Heart right ventricle (tissue), 16 donors: ENCODE measurements at regions not wholly inside any gene's neighbourhood (a gene's known extent, or its start where the extent isn't known, plus 50 kb on each side); places are given as distances from the start of the nearest gene placed in this dataset.

Experiments used
- ATAC-seq, 8 donors: fragments of 200-7000 bp; cut with Tn5 transposase; one replicate each; pipeline ENCODE4 v1.9.1; 2020; ENCODE audit warnings: mild to moderate bottlenecking in 8 of 8, moderate library complexity in 8 of 8, moderate number of reproducible peaks in 1 of 8
- DNase-seq, 2 donors: peaks; one replicate each; pipeline ENCODE4 v3.0.0-alpha.2; 2020
- H3K27ac ChIP-seq, 10 donors: fragments of 200-600 bp; sonication (generic) in 2 of 10; one replicate each; pipeline versions ENCODE4 v1.5.0 to v1.8.0; 2020 to 2022; ENCODE audit warnings: mild to moderate bottlenecking in 3 of 10
- H3K27me3 ChIP-seq, 7 donors: fragments of 200-600 bp; one replicate each; pipeline ENCODE4 v1.8.0; 2021 to 2022; ENCODE audit warnings: mild to moderate bottlenecking in 2 of 7
- H3K36me3 ChIP-seq, 9 donors: fragments of 200-600 bp; sonication (generic) in 1 of 9; one replicate each; pipeline versions ENCODE4 v1.5.0 to v1.8.0; 2020 to 2022; ENCODE audit warnings: mild to moderate bottlenecking in 2 of 9
- H3K4me1 ChIP-seq, 9 donors: fragments of 200-600 bp; sonication (generic) in 1 of 9; one replicate each; pipeline versions ENCODE4 v1.5.0 to v1.8.0; 2020 to 2022; ENCODE audit warnings: mild to moderate bottlenecking in 4 of 9
- H3K4me3 ChIP-seq, 10 donors: fragments of 200-600 bp; sonication (generic) in 2 of 10; one replicate each; pipeline versions ENCODE4 v1.5.0 to v1.8.0; 2020 to 2022; ENCODE audit warnings: mild to moderate bottlenecking in 7 of 10, moderate library complexity in 2 of 10
- H3K9me3 ChIP-seq, 11 donors: fragments of 200-600 bp in 10 of 11; sonication (generic) in 2 of 11; one replicate each; pipeline versions ENCODE4 v1.5.0 to v1.8.0; 2013 to 2022; ENCODE audit warnings: mild to moderate bottlenecking in 2 of 11, control low read depth in 1 of 11, moderate library complexity in 1 of 11
- CTCF ChIP-seq, 9 donors: fragments of 200-600 bp; sonication (generic) in 2 of 9; IDR thresholded peaks; one replicate each; pipeline versions ENCODE4 v1.5.0 to v1.8.0; 2021 to 2022; ENCODE audit warnings: antibody characterized with exemption in 9 of 9, mild to moderate bottlenecking in 5 of 9, moderate library complexity in 1 of 9
- WGBS, 2 donors: extraction: QIAGEN DNeasy Blood & Tissue Kit; methylation state at CpG; one replicate each; pipeline ENCODE4 v1.1.7; 2013; ENCODE audit warnings: inconsistent platforms in 1 of 2; 5-methylcytosine and 5-hydroxymethylcytosine counted together
- intact Hi-C, 10 donors: fragments of 100-400 bp; cut with DNase I; formaldehyde crosslinking; loops; one replicate each; pipeline versions ENCODE4 v1.11.1 to v1.14.2; 2022
- donor health status: Arrhythmogenic right ventricular cardiomyopathy.
- donor health status: ischemic (EF 13 %, LVEDD 7.1; RV severe dilation, severe dysfunction).
- donor health status: healthy with polysubstance abuse.
- donor health status: DM: no; HTN: yes; CAD: no.
- donor health status: DM: no; HTN: no; CAD: no.
- donor health status: ischemic (EF 25% LVEDD 6.9; RV normal size, moderate dysfunction).
- donor health status: ischemic (EF 25% LVEDD 5.7; RV mildly dilated, moderate dysfunction).
- donor health status: healthy.
- donor health status: DM: yes; HTN: yes; CAD: no.
- donor health status: Ischemic cardiomyopathy.
- donor health status: ischemic (EF 35%, LVEDD 5.7; RV mildly dilated, moderate dysfunction).
- donor health status: nonischemic (EF 11% LVEDD 7.7; RV severe dilation, severe dysfunction).
- donor health status: DM: yes; HTN: yes; CAD: no.
- donor health status: PGD.
- donor health status: ischemic (EF 29% LVEDD 5.4; RV normal size, mild dysfunction).
- donor health status: nonischemic (EF 23%, LVEDD 6.1; RV moderate dilation, normal function).

- intact Hi-C loops = no loop called here
- TF ChIP-seq CTCF (IDR thresholded peaks at IDR 0.05) = no peak
- 49 to 55% methylated on average over 2 of the region's 2 CpGs for WGBS, 2 donors
- Histone ChIP-seq H3K27me3 (no peaks in the 10 kb centered on the region), H3K4me1 (peaks cover 0 to 7% (median 0%) of the 10 kb centered on the region in 9 donors), H3K9me3 (no peaks in the 10 kb centered on the region), H3K36me3 (no peaks in the 10 kb centered on the region), H3K27ac (no peak overlapping the region), H3K4me3 (no peak overlapping the region)
- no peak for DNase-seq
- no peak for ATAC-seq
These were observed 705.0 kb upstream of the SEL1L start for GRCh38 chr14:82238649-82239048.

- H3K4me1 ChIP-seq = peaks cover 0 to 7% (median 0%) of the 10 kb centered on the region in 9 donors
- no peak overlapping the region for H3K4me3 ChIP-seq
- DNase-seq = no peak
- no peaks in the 10 kb centered on the region for H3K27me3 ChIP-seq
- no peaks in the 10 kb centered on the region for H3K36me3 ChIP-seq
- WGBS, 2 donors = 33 to 41% methylated on average over 7 of the region's 7 CpGs
- no peak for TF ChIP-seq CTCF (IDR thresholded peaks at IDR 0.05)
- intact Hi-C loops = no loop called here
- no peaks in the 10 kb centered on the region for H3K9me3 ChIP-seq
- ATAC-seq = peak in 3 of 8 donors; percentile 29 to 65 (median 42)
- no peak overlapping the region for H3K27ac ChIP-seq
These were observed 705.6 kb upstream of the SEL1L start for GRCh38 chr14:82239223-82239622.

DNA sequence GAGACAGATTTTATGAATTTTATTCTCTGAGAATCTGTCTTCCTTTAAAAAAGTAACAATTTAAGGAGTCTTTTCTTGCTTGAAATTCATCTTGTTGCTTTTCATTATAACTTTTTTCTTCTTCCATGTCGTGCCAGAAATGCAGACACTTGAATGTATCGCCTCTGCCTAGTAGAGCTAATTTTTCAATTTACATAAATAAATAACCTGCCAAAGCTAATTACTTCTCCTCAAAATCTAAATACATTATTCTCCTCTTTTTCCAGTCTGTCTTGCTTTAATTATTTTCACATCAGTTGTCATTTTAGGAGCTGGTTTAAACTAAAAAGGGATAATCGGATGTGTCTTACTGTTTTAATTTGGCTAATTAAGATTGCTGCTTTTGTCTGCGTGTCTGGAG, 711.1 kb upstream of the SEL1L start:
- Histone ChIP-seq H3K27ac (no peak overlapping the region), H3K9me3 (no peaks in the 10 kb centered on the region), H3K4me3 (no peak overlapping the region), H3K27me3 (no peaks in the 10 kb centered on the region), H3K4me1 (no peaks in the 10 kb centered on the region), H3K36me3 (no peaks in the 10 kb centered on the region)
- no peak for DNase-seq
- no peak for ATAC-seq
- intact Hi-C loops = no loop called here
- no peak for TF ChIP-seq CTCF (IDR thresholded peaks at IDR 0.05)
- WGBS, 2 donors = 79% methylated on average over 4 of the region's 4 CpGs

GRCh38 chr14:82251494-82251893, 717.8 kb upstream of the SEL1L start:
- no peaks in the 10 kb centered on the region for H3K36me3 ChIP-seq
- no peak overlapping the region for H3K27ac ChIP-seq
- H3K4me1 ChIP-seq = no peaks in the 10 kb centered on the region
- no peaks in the 10 kb centered on the region for H3K27me3 ChIP-seq
- DNase-seq (no peak), ATAC-seq (no peak)
- 80 to 81% methylated on average over 8 of the region's 8 CpGs for WGBS, 2 donors
- H3K9me3 ChIP-seq = no peaks in the 10 kb centered on the region
- H3K4me3 ChIP-seq = no peak overlapping the region
- intact Hi-C loops = no loop called here
- TF ChIP-seq CTCF (IDR thresholded peaks at IDR 0.05) = no peak

DNA sequence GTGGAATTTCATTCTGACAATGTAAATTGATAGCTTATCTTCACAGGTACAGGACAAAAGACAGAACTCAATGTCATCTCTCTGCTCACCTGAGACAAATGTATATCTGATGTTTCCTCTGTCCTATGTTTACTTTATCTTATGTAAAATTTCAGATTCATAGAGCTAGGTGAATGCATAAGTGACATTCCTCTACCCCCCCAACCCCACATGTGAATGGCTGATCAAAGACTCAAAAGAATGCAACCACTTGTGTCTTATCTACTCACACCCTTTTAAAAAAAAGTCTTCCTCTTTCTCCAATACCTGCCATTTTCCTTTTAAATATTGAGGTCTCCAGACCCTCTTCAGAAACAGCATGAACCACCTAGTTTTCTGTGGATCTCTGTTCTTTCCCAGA, 736.6 kb upstream of the SEL1L start:
- Histone ChIP-seq H3K4me3 (no peak overlapping the region), H3K27ac (no peak overlapping the region), H3K9me3 (no peaks in the 10 kb centered on the region), H3K27me3 (no peaks in the 10 kb centered on the region), H3K4me1 (no peaks in the 10 kb centered on the region), H3K36me3 (no peaks in the 10 kb centered on the region)
- DNase-seq (no peak), ATAC-seq (no peak)
- no peak for TF ChIP-seq CTCF (IDR thresholded peaks at IDR 0.05)
- intact Hi-C loops = no loop called here
